Neural cell (in vitro differentiated cells): ENCODE measurements at regions not wholly inside any gene's neighbourhood (a gene's known extent, or its start where the extent isn't known, plus 50 kb on each side); places are given as distances from the start of the nearest gene placed in this dataset.

Source experiments
- H2AFZ ChIP-seq: fragments of 200-600, 300-800 bp; sonication (generic), shearing (Covaris generic); 2 replicates; pipeline ENCODE4 v1.6.0; 2014; ENCODE audit warnings: low read depth, mild to moderate bottlenecking, antibody characterized with exemption, low read length, moderate library complexity
- H3F3A ChIP-seq: fragments of 200-600 bp; shearing (Covaris generic); 2 replicates; pipeline ENCODE4 v1.6.1; 2016; ENCODE audit warnings: mild to moderate bottlenecking, moderate library complexity, mixed read lengths, antibody characterized with exemption, low read length; ENCODE audit not compliant: insufficient read depth, poor library complexity, severe bottlenecking
- H3K27ac ChIP-seq: fragments of 200-600, 300-800 bp; sonication (generic), shearing (Covaris generic); 2 replicates; pipeline ENCODE4 v1.5.1; 2014; ENCODE audit warnings: mild to moderate bottlenecking, low read length, moderate library complexity
- H3K27me3 ChIP-seq: fragments of 300-800, 200-600 bp; sonication (generic), shearing (Covaris generic); 2 replicates; pipeline ENCODE4 v1.6.0; 2014; ENCODE audit warnings: mild to moderate bottlenecking, low read depth, low read length, moderate library complexity; ENCODE audit not compliant: insufficient read depth
- H3K36me3 ChIP-seq: fragments of 300-800, 200-600 bp; sonication (generic), shearing (Covaris generic); 2 replicates; pipeline ENCODE4 v1.5.1; 2014; ENCODE audit warnings: mild to moderate bottlenecking, antibody characterized with exemption, low read length, moderate library complexity; ENCODE audit not compliant: insufficient read depth
- H3K4me2 ChIP-seq: fragments of 300-800, 200-600 bp; sonication (generic), shearing (Covaris generic); 2 replicates; pipeline ENCODE4 v1.6.0; 2014; ENCODE audit warnings: mild to moderate bottlenecking, low read length
- H3K4me3 ChIP-seq: fragments of 300-800, 200-600 bp; sonication (generic), shearing (Covaris generic); 2 replicates; pipeline ENCODE4 v1.5.1; 2014; ENCODE audit warnings: mild to moderate bottlenecking, low read length, moderate library complexity
- H3K79me2 ChIP-seq: fragments of 200-600 bp; shearing (Covaris generic); replicated peaks from 2 replicates; pipeline ENCODE4 v1.6.0; 2014; ENCODE audit warnings: mild to moderate bottlenecking, low read length, moderate library complexity; ENCODE audit not compliant: insufficient read depth
- H3K9ac ChIP-seq: fragments of 300-800, 200-600 bp; sonication (generic), shearing (Covaris generic); 2 replicates; pipeline ENCODE4 v1.6.1; 2016; ENCODE audit warnings: mild to moderate bottlenecking, low read length, mixed read lengths
- H3K9me2 ChIP-seq: fragments of 200-600 bp; shearing (Covaris generic); 2 replicates; pipeline ENCODE4 v1.6.1; 2016; ENCODE audit warnings: mild to moderate bottlenecking, low read length, mixed read lengths; ENCODE audit not compliant: insufficient read depth
- H3K9me3 ChIP-seq: fragments of 200-600, 300-800 bp; sonication (generic), shearing (Covaris generic); 2 replicates; pipeline ENCODE4 v1.6.1; 2016; ENCODE audit warnings: mild to moderate bottlenecking, mixed run types, low read length, moderate library complexity, mixed read lengths
- H4K20me1 ChIP-seq: fragments of 200-600 bp; shearing (Covaris generic); 2 replicates; pipeline ENCODE4 v1.6.1; 2016; ENCODE audit warnings: mild to moderate bottlenecking, mixed run types; ENCODE audit not compliant: insufficient read depth
- CTCF ChIP-seq: fragments of 450-650 bp; IDR thresholded peaks from 2 replicates; pipeline ENCODE4 v1.5.1; 2014; ENCODE audit warnings: antibody characterized with exemption, mild to moderate bottlenecking, moderate library complexity; ENCODE audit not compliant: poor library complexity, severe bottlenecking
- EP300 ChIP-seq: fragments of 450-650 bp; conservative IDR thresholded peaks from 2 replicates; pipeline ENCODE4 v1.6.1; 2014; ENCODE audit warnings: antibody characterized with exemption, mild to moderate bottlenecking, moderate library complexity; ENCODE audit not compliant: poor library complexity, severe bottlenecking
- EZH2 ChIP-seq: fragments of 200-600, 300-800 bp; shearing (Covaris generic), sonication (generic); IDR thresholded peaks from 2 replicates; pipeline ENCODE4 v1.6.1; 2014; ENCODE audit warnings: antibody characterized with exemption, low read length, borderline replicate concordance, mild to moderate bottlenecking; ENCODE audit not compliant: insufficient read depth, poor library complexity, severe bottlenecking
- MXI1 ChIP-seq: fragments of 450-650 bp; conservative IDR thresholded peaks from 2 replicates; pipeline ENCODE4 v1.6.1; 2014; ENCODE audit warnings: antibody characterized with exemption, mild to moderate bottlenecking; ENCODE audit not compliant: poor library complexity, severe bottlenecking
- POLR2AphosphoS5 ChIP-seq: IDR thresholded peaks from 2 replicates; pipeline ENCODE4 v1.6.1; 2012
- RAD21 ChIP-seq: fragments of 450-650 bp; conservative IDR thresholded peaks from 2 replicates; pipeline ENCODE4 v1.6.1; 2014; ENCODE audit warnings: antibody characterized with exemption, mild to moderate bottlenecking, moderate library complexity
- REST ChIP-seq: IDR thresholded peaks from 2 replicates; pipeline ENCODE4 v1.6.1; 2012; ENCODE audit warnings: borderline replicate concordance
- SMC3 ChIP-seq: fragments of 450-650 bp; conservative IDR thresholded peaks from 2 replicates; pipeline ENCODE4 v1.6.1; 2014; ENCODE audit warnings: antibody characterized with exemption, mild to moderate bottlenecking, moderate library complexity; ENCODE audit not compliant: poor library complexity
- TAF1 ChIP-seq: IDR thresholded peaks from 2 replicates; pipeline ENCODE4 v1.6.1; 2012; ENCODE audit warnings: low read depth

- Histone ChIP-seq H3K36me3 (no peaks in the 10 kb centered on the region), H4K20me1 (no peaks in the 10 kb centered on the region), H3K79me2 (no peaks in the 10 kb centered on the region), H3K4me2 (no peak overlapping the region), H3K9me2 (no peaks in the 10 kb centered on the region), H2AFZ (no peak overlapping the region), H3K27me3 (no peaks in the 10 kb centered on the region), H3K9me3 (no peaks in the 10 kb centered on the region), H3K27ac (no peak overlapping the region), H3K9ac (no peak overlapping the region), H3F3A (no peaks in the 10 kb centered on the region), H3K4me3 (no peak overlapping the region)
- no peak for TF ChIP-seq EP300
- TF ChIP-seq POLR2AphosphoS5: no peak
- TF ChIP-seq MXI1: no peak
- TF ChIP-seq REST: no peak
- no peak for TF ChIP-seq CTCF
- TF ChIP-seq EZH2: no peak
- TF ChIP-seq SMC3: no peak
- no peak for TF ChIP-seq TAF1
- no peak for TF ChIP-seq RAD21
Observed at GRCh38 chr5:36396640-36397039, 94.9 kb upstream of the RANBP3L start.

GRCh38 chr5:36397901-36398536, 96.3 kb upstream of the RANBP3L start:
- Histone ChIP-seq H3K27ac (no peak overlapping the region), H3K9me3 (no peaks in the 10 kb centered on the region), H3K79me2 (no peaks in the 10 kb centered on the region), H4K20me1 (no peaks in the 10 kb centered on the region), H3K9me2 (no peaks in the 10 kb centered on the region), H3K4me2 (no peak overlapping the region), H3K9ac (no peak overlapping the region), H3F3A (no peaks in the 10 kb centered on the region), H2AFZ (no peak overlapping the region), H3K27me3 (no peaks in the 10 kb centered on the region), H3K36me3 (no peaks in the 10 kb centered on the region), H3K4me3 (no peak overlapping the region)
- peak; percentile 58 for TF ChIP-seq SMC3
- peak; percentile 53 for TF ChIP-seq CTCF
- TF ChIP-seq EP300: no peak
- TF ChIP-seq EZH2: no peak
- TF ChIP-seq MXI1: no peak
- TF ChIP-seq TAF1: no peak
- no peak for TF ChIP-seq POLR2AphosphoS5
- TF ChIP-seq RAD21: peak; percentile 59
- TF ChIP-seq REST: no peak
